Motor neuron (in vitro differentiated cells): ENCODE measurements at regions not wholly inside any gene's neighbourhood (a gene's known extent, or its start where the extent isn't known, plus 50 kb on each side); places are given as distances from the start of the nearest gene placed in this dataset.
"Not testable (repeated sequence)": the region's sequence is repeated elsewhere in the genome, so short reads cannot be mapped to it uniquely, and the experiment has no call there.

Source experiments
- ATAC-seq, 8 experiments: fragments of 200-7000 bp; cut with Tn5 transposase; replicated peaks in 6 of 8; 2 replicates each; pipeline ENCODE4 v1.8.0; 2021; ENCODE audit warnings: mild to moderate bottlenecking in 8 of 8, moderate library complexity in 8 of 8
- H3K27ac ChIP-seq, 2 donors: fragments of 250-450 bp; sonication (Bioruptor Pico); 2 replicates each; pipeline ENCODE4 v1.9.0; 2021; ENCODE audit warnings: antibody characterized with exemption in 2 of 2, mild to moderate bottlenecking in 2 of 2, moderate library complexity in 1 of 2
- H3K4me1 ChIP-seq, 2 donors: fragments of 250-450 bp; sonication (Bioruptor Pico); replicated peaks in 1 of 2; 2 replicates each; pipeline ENCODE4 v1.6.1; 2021; ENCODE audit warnings: antibody characterized with exemption in 2 of 2, mild to moderate bottlenecking in 2 of 2, moderate library complexity in 1 of 2
- H3K4me3 ChIP-seq, 5 donors: fragments of 250-450 bp; sonication (Bioruptor Pico); 2 replicates each; pipeline ENCODE4 v1.9.0; 2021; ENCODE audit warnings: antibody characterized with exemption in 5 of 5, mild to moderate bottlenecking in 5 of 5, moderate library complexity in 4 of 5
- WGBS, 10 experiments: fragments of 450-650 bp; shearing (Covaris generic); methylation state at CpG; one replicate each; pipeline ENCODE4 v1.0.0; 2022; 5-methylcytosine and 5-hydroxymethylcytosine counted together
- in situ Hi-C, 9 experiments: fragments of 400-800 bp; cut with MboI; loops; one replicate each; pipeline ENCODE4 v1.15.0; 2021; ENCODE audit warnings: low sequenced_read_pairs in 9 of 9, low pct_unique_long_range_greater_than_20kb in 2 of 9; ENCODE audit not compliant: unreplicated experiment in 9 of 9

GRCh38 chrX:3940000-3940610, 226.7 kb upstream of the PRKX start:
- ATAC-seq: peak in 1 of 8 experiments; percentile 36
- 0% methylated on average over 2 to 3 of the region's 4 CpGs; no CpG with 5 or more reads in 7 of the 10 experiments for WGBS, 10 experiments
- no peak overlapping the region for H3K4me3 ChIP-seq
- H3K27ac ChIP-seq: no peak overlapping the region
- H3K4me1 ChIP-seq: no peaks in the 10 kb centered on the region
- in situ Hi-C loops: no loop called here

- no peak for ATAC-seq
- Histone ChIP-seq H3K4me3 (no peak overlapping the region), H3K4me1 (no peaks in the 10 kb centered on the region), H3K27ac (no peak overlapping the region)
- 80 to 94% methylated on average over 2 of the region's 3 CpGs; no CpG with 5 or more reads in 8 of the 10 experiments for WGBS, 10 experiments
- in situ Hi-C loops: no loop called here
These were observed 225.1 kb upstream of the PRKX start for GRCh38 chrX:3938587-3938986.

GRCh38 chrX:3935196-3935595, 221.7 kb upstream of the PRKX start:
- ATAC-seq: peak in 6 of 8 experiments; percentile 30 to 80 (median 61)
- H3K4me1 ChIP-seq, H3K4me3 ChIP-seq, H3K27ac ChIP-seq, in situ Hi-C loops: not testable (repeated sequence)
- WGBS, 10 experiments: no CpG with 5 or more reads among the region's 4 CpGs

- WGBS, 10 experiments: no CpG with 5 or more reads among the region's 78 CpGs
These were observed 207.1 kb upstream of the PRKX start for GRCh38 chrX:3920424-3921017.

GRCh38 chrX:3919668-3920423, 206.4 kb upstream of the PRKX start:
- ATAC-seq: peak; percentile 6 to 63 (median 56)
- H3K4me1 ChIP-seq, in situ Hi-C loops, H3K27ac ChIP-seq, H3K4me3 ChIP-seq: not testable (repeated sequence)
- WGBS, 10 experiments: no CpG with 5 or more reads among the region's 79 CpGs

More at GRCh38 chrX:3920424-3921017, 207.1 kb upstream of the PRKX start:
- in situ Hi-C loops, H3K4me3 ChIP-seq, H3K27ac ChIP-seq, H3K4me1 ChIP-seq: not testable (repeated sequence)
- peak; percentile 82 to 95 (median 92) for ATAC-seq

- ATAC-seq, in situ Hi-C loops, H3K27ac ChIP-seq, H3K4me1 ChIP-seq, H3K4me3 ChIP-seq: not testable (repeated sequence)
- WGBS, 10 experiments: no CpG with 5 or more reads among the region's 28 CpGs
These were observed 201.4 kb upstream of the PRKX start for GRCh38 chrX:3914813-3915212.

GRCh38 chrX:3914059-3914458, 200.6 kb upstream of the PRKX start:
- ATAC-seq: peak in 2 of 8 experiments; percentile 12 to 21
- in situ Hi-C loops, H3K4me3 ChIP-seq, H3K4me1 ChIP-seq, H3K27ac ChIP-seq: not testable (repeated sequence)
- WGBS, 10 experiments: no CpG with 5 or more reads among the region's 13 CpGs

GRCh38 chrX:3911012-3911411, 197.6 kb upstream of the PRKX start:
- WGBS, 10 experiments: no CpG with 5 or more reads among the region's 6 CpGs
- H3K4me1 ChIP-seq, H3K27ac ChIP-seq, ATAC-seq, in situ Hi-C loops, H3K4me3 ChIP-seq: not testable (repeated sequence)

GRCh38 chrX:3910611-3911010, 197.2 kb upstream of the PRKX start:
- H3K4me1 ChIP-seq, in situ Hi-C loops, H3K4me3 ChIP-seq, H3K27ac ChIP-seq, ATAC-seq: not testable (repeated sequence)
- WGBS, 10 experiments: no CpG with 5 or more reads among the region's 5 CpGs

GRCh38 chrX:3905522-3906258, 192.2 kb upstream of the PRKX start:
- in situ Hi-C loops, H3K4me1 ChIP-seq, ATAC-seq, H3K27ac ChIP-seq, H3K4me3 ChIP-seq: not testable (repeated sequence)
- WGBS, 10 experiments: no CpG with 5 or more reads among the region's 19 CpGs

GRCh38 chrX:3902222-3902621, 188.8 kb upstream of the PRKX start:
- in situ Hi-C loops, H3K4me1 ChIP-seq, H3K4me3 ChIP-seq, H3K27ac ChIP-seq, ATAC-seq: not testable (repeated sequence)
- no CpG with 5 or more reads among the region's 11 CpGs for WGBS, 10 experiments

GRCh38 chrX:3896755-3897154, 183.3 kb upstream of the PRKX start:
- WGBS, 10 experiments: no CpG with 5 or more reads among the region's 4 CpGs
- H3K4me1 ChIP-seq, in situ Hi-C loops, H3K27ac ChIP-seq, H3K4me3 ChIP-seq: not testable (repeated sequence)
- ATAC-seq: peak in 5 of 8 experiments; percentile 28 to 74 (median 64)

GRCh38 chrX:3882553-3882920, 169.1 kb upstream of the PRKX start:
- no CpG with 5 or more reads among the region's 5 CpGs for WGBS, 10 experiments
- in situ Hi-C loops, ATAC-seq, H3K4me1 ChIP-seq, H3K27ac ChIP-seq, H3K4me3 ChIP-seq: not testable (repeated sequence)
